OCI-LY1 (cell line): ENCODE measurements at regions not wholly inside any gene's neighbourhood (a gene's known extent, or its start where the extent isn't known, plus 50 kb on each side); places are given as distances from the start of the nearest gene placed in this dataset.

Source experiments
- H2AFZ ChIP-seq: fragments of 200-600 bp; sonication (generic), shearing (Covaris generic); 2 replicates; pipeline ENCODE4 v1.6.0; 2014; ENCODE audit warnings: antibody characterized with exemption, mild to moderate bottlenecking, low read length
- H3F3A ChIP-seq: fragments of 200-600 bp; sonication (generic), shearing (Covaris generic); 2 replicates; pipeline ENCODE4 v1.6.0; 2014; ENCODE audit warnings: mild to moderate bottlenecking, antibody characterized with exemption, low read length, moderate library complexity; ENCODE audit not compliant: insufficient read depth
- H3K27ac ChIP-seq: fragments of 200-600 bp; sonication (generic); 2 replicates; pipeline ENCODE4 v1.5.1; 2014; ENCODE audit warnings: low read length, mixed run types, mild to moderate bottlenecking, low read depth; ENCODE audit not compliant: poor library complexity, severe bottlenecking
- H3K27me3 ChIP-seq: fragments of 200-600 bp; sonication (generic); 2 replicates; pipeline ENCODE4 v1.6.0; 2014; ENCODE audit warnings: antibody characterized with exemption, mild to moderate bottlenecking, low read length, moderate library complexity; ENCODE audit not compliant: insufficient read depth
- H3K36me3 ChIP-seq: fragments of 200-600 bp; sonication (generic); 2 replicates; pipeline ENCODE4 v1.6.1; 2014; ENCODE audit warnings: mild to moderate bottlenecking, antibody characterized with exemption, low read length, moderate library complexity, mixed read lengths; ENCODE audit not compliant: insufficient read depth
- H3K4me1 ChIP-seq: fragments of 200-600 bp; sonication (generic); 2 replicates; pipeline ENCODE4 v1.5.1; 2014; ENCODE audit warnings: mild to moderate bottlenecking, low read length, moderate library complexity; ENCODE audit not compliant: insufficient read depth, severe bottlenecking
- H3K4me2 ChIP-seq: fragments of 200-600 bp; sonication (generic), shearing (Covaris generic); 2 replicates; pipeline ENCODE4 v1.6.1; 2014; ENCODE audit warnings: low read length
- H3K4me3 ChIP-seq: fragments of 200-600 bp; sonication (generic); 2 replicates; pipeline ENCODE4 v1.5.1; 2014; ENCODE audit warnings: low read length, low read depth, mild to moderate bottlenecking, mixed read lengths; ENCODE audit not compliant: poor library complexity, severe bottlenecking
- H3K79me2 ChIP-seq: fragments of 200-600 bp; shearing (Covaris generic); 2 replicates; pipeline ENCODE4 v1.6.1; 2016; ENCODE audit warnings: mixed run types, low read length, mixed read lengths; ENCODE audit not compliant: insufficient read depth
- H3K9ac ChIP-seq: fragments of 200-600 bp; sonication (generic), shearing (Covaris generic); 2 replicates; pipeline ENCODE4 v1.6.1; 2014; ENCODE audit warnings: mild to moderate bottlenecking, low read length, mixed read lengths
- H3K9me2 ChIP-seq: fragments of 200-600 bp; sonication (generic), shearing (Covaris generic); 2 replicates; pipeline ENCODE4 v1.6.1; 2014; ENCODE audit warnings: low read depth, mild to moderate bottlenecking, low read length, mixed read lengths
- H3K9me3 ChIP-seq: fragments of 200-600 bp; shearing (Covaris generic); 2 replicates; pipeline ENCODE4 v1.6.1; 2014; ENCODE audit warnings: low read length, mixed read lengths
- H4K20me1 ChIP-seq: fragments of 200-600 bp; sonication (generic), shearing (Covaris generic); 2 replicates; pipeline ENCODE4 v1.6.0; 2016; ENCODE audit warnings: mild to moderate bottlenecking, low read length; ENCODE audit not compliant: insufficient read depth
- EZH2 ChIP-seq: fragments of 200-600 bp; sonication (generic), shearing (Covaris generic); IDR thresholded peaks from 2 replicates; pipeline ENCODE4 v1.8.0; 2017; ENCODE audit warnings: borderline replicate concordance, mixed run types, mild to moderate bottlenecking, antibody characterized with exemption, low read length, moderate library complexity, mixed read lengths
- TF ChIP-seq, protein P1 (sequence below): fragments of 200-600 bp; sonication (generic), shearing (Covaris generic); IDR thresholded peaks from 2 replicates; pipeline ENCODE4 v1.5.1; 2017; ENCODE audit warnings: mild to moderate bottlenecking, antibody characterized with exemption, low read length, moderate library complexity, mixed read lengths

DNA sequence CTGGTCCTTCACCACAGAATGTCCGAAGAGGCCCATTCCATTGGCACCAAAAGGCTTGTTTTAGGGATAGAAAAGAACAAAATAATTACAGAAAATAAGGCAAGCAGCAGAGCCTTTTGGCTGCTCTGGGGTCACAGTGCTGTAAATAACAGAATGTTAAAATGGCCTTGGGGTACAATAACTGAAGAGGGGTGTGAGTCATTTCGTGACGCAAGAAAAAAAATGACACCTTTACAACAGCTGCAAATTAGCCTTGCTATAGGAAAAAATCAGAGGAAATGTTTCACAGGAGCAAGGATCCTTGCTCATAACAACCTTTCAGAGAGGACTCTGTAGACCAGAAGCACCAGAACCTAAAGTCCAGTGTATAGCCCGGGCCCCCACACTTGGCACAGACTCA is 483.4 kb downstream of the OMA1 start:
- Histone ChIP-seq H3K36me3 (no peaks in the 10 kb centered on the region), H3K79me2 (no peaks in the 10 kb centered on the region), H3F3A (no peaks in the 10 kb centered on the region), H3K9me3 (no peaks in the 10 kb centered on the region), H3K4me3 (no peak overlapping the region), H3K27me3 (no peaks in the 10 kb centered on the region), H4K20me1 (no peaks in the 10 kb centered on the region), H3K9me2 (no peaks in the 10 kb centered on the region), H3K4me2 (no peak overlapping the region), H2AFZ (no peak overlapping the region), H3K4me1 (no peaks in the 10 kb centered on the region), H3K9ac (no peak overlapping the region), H3K27ac (no peak overlapping the region)
- TF ChIP-seq EZH2, result no peak
- TF ChIP-seq, protein P1, sequence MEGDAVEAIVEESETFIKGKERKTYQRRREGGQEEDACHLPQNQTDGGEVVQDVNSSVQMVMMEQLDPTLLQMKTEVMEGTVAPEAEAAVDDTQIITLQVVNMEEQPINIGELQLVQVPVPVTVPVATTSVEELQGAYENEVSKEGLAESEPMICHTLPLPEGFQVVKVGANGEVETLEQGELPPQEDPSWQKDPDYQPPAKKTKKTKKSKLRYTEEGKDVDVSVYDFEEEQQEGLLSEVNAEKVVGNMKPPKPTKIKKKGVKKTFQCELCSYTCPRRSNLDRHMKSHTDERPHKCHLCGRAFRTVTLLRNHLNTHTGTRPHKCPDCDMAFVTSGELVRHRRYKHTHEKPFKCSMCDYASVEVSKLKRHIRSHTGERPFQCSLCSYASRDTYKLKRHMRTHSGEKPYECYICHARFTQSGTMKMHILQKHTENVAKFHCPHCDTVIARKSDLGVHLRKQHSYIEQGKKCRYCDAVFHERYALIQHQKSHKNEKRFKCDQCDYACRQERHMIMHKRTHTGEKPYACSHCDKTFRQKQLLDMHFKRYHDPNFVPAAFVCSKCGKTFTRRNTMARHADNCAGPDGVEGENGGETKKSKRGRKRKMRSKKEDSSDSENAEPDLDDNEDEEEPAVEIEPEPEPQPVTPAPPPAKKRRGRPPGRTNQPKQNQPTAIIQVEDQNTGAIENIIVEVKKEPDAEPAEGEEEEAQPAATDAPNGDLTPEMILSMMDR, result no peak

DNA sequence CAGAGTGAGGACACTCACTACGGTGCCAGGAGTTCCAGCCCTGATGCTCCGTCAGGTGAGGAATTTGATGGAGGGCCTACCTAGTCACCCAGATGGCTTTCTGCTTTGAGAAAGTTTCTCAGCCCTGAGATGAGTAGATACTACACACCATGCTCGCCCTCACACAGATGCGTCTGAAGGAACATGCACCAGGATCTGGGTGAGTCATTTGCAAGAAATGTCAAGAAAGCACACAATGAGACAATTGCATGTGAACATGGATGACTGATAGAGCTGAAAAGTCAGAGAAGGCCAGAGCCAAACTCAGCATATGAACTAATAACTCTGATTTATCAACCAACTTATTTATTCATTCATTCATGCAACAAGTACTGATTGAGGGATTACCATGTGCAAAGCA is 483.9 kb downstream of the OMA1 start:
- no peak overlapping the region for H3K4me2 ChIP-seq
- TF ChIP-seq, protein P1, result no peak
- TF ChIP-seq EZH2, result no peak
- no peaks in the 10 kb centered on the region for H4K20me1 ChIP-seq
- H3K4me3 ChIP-seq, result no peak overlapping the region
- H3K27me3 ChIP-seq, result no peaks in the 10 kb centered on the region
- no peaks in the 10 kb centered on the region for H3K9me2 ChIP-seq
- H3F3A ChIP-seq, result no peaks in the 10 kb centered on the region
- H3K9ac ChIP-seq, result no peak overlapping the region
- H3K9me3 ChIP-seq, result no peaks in the 10 kb centered on the region
- H2AFZ ChIP-seq, result no peak overlapping the region
- no peaks in the 10 kb centered on the region for H3K79me2 ChIP-seq
- no peaks in the 10 kb centered on the region for H3K36me3 ChIP-seq
- H3K4me1 ChIP-seq, result no peaks in the 10 kb centered on the region
- H3K27ac ChIP-seq, result no peak overlapping the region

DNA sequence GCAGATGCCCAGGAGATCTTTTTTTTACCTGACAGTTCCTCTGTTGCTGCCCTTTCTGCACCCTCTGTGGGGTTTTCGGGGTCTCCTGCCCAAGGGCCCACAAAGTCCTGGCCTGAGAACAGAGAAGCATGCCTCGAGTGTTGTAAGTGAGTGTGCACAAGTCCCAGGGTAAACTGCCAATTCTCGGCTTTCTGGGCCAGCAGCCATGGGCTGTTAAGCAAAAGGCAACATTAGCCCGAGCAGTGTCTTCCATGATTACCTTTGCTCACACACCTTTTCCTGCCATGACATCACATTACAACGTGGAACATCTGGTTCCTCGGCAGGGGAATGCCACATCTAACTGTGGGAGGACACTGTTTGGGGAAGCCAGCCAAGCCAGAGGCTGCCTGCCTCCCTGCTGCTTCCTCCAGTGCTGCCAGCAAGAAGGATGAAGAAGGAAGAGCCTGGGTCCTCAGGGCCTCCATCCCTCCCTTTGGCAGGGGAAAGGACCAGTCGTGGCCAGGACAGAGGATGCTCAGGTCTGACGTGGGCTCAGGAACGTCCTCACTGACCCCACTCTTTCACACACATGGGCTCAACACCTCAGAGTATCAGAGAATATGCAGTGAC is 485.9 kb downstream of the OMA1 start:
- Histone ChIP-seq H3K79me2 (no peaks in the 10 kb centered on the region), H3K27ac (no peak overlapping the region), H2AFZ (no peak overlapping the region), H3K36me3 (no peaks in the 10 kb centered on the region), H3F3A (no peaks in the 10 kb centered on the region), H3K9me3 (no peaks in the 10 kb centered on the region), H4K20me1 (no peaks in the 10 kb centered on the region), H3K9me2 (no peaks in the 10 kb centered on the region), H3K4me3 (no peak overlapping the region), H3K4me2 (no peak overlapping the region), H3K27me3 (no peaks in the 10 kb centered on the region), H3K9ac (no peak overlapping the region), H3K4me1 (no peaks in the 10 kb centered on the region)
- no peak for TF ChIP-seq EZH2
- TF ChIP-seq, protein P1, result no peak
